GM12892 (cell line): ENCODE measurements at regions not wholly inside any gene's neighbourhood (a gene's known extent, or its start where the extent isn't known, plus 50 kb on each side); places are given as distances from the start of the nearest gene placed in this dataset.

Source experiments
- POLR2A ChIP-seq: IDR thresholded peaks from 2 replicates; pipeline ENCODE4 v1.6.1; 2011; ENCODE audit warnings: low read depth, low read length, control low read depth
- POLR2AphosphoS5 ChIP-seq: IDR thresholded peaks from 2 replicates; pipeline ENCODE4 v1.6.1; 2011; ENCODE audit warnings: low read depth, low read length, control low read depth
- TAF1 ChIP-seq: IDR thresholded peaks from 2 replicates; pipeline ENCODE4 v1.6.1; 2011; ENCODE audit warnings: low read depth, mild to moderate bottlenecking, control low read depth, low read length, borderline replicate concordance

DNA sequence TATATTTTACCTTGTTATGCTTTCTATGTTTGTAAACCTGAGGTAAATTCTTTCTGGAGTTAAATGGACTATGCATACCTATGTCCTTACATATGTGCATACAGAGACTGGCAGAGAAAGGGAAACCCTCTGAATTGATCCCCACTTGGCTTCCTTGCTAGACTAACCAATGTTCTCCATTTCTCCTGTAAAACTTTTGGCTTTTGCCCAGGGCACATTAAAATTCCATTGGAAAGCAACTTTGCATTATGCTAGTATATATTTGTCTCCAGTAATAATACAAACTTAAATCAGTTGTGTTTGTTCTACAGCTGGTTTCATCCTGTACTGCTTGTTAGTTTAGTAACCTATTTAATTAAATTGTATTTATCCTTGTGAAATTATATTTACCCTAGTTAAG, 646.0 kb upstream of the MARCKS start:
- TF ChIP-seq POLR2AphosphoS5 (no peak), POLR2A (no peak), TAF1 (no peak)
